ENCODE measurements at regions not wholly inside any gene's neighbourhood (a gene's known extent, or its start where the extent isn't known, plus 50 kb on each side); places are given as distances from the start of the nearest gene placed in this dataset.
A peak's percentile ranks its signal among the peaks of the same experiment; 100 is the strongest.
"Not testable (repeated sequence)": the region's sequence is repeated elsewhere in the genome, so short reads cannot be mapped to it uniquely, and the experiment has no call there.

GRCh38 chr4:100630341-100630740 is 112.5 kb upstream of the EMCN start:
- DNase-seq = no peak

DNA sequence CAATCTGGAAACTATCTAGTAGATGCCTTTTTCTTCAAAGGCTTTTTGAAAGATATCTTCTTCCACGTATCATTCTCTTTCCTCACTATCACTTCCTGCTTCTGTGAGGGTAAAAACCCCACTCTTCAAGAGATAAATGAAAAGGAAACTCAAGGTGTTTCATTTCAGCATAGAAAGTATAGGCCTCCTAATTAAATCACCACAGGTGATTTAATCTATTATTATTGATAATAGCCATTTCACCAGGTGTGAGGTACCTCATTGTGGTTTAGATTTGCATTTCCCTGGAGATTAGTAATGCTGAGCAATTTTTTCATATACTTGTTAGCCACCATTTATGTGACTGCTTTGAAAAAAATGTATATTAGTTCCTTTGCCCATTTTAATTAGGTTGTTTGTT is 92.0 kb upstream of the EMCN start:
- DNase-seq = no peak

GRCh38 chr4:100608651-100609050 is 90.8 kb upstream of the EMCN start:
- not testable (repeated sequence) for DNase-seq

- DNase-seq = peak; percentile 38
Measured at GRCh38 chr4:100605144-100605543, 87.3 kb upstream of the EMCN start.

DNA sequence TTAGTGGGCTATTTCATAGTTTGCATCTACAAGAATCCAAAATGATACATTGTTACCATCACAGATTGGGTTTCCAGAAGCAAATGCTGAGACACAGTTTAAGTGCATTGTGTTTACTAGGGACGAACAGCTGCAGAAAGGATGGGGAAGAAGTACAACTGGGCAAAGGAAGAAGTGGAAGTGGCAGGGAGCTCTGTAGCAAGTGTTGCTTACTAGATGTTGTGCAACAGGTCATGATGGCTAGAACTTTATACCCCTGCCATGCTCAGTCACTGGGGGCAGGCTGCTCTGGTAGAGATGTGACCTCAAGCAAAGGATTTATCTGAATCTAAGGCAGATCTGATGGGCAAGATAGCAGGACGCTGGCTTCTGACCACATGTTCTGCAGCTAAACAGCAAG is 76.1 kb upstream of the EMCN start:
- DNase-seq = no peak

- peak; percentile 66 for DNase-seq
Measured at GRCh38 chr4:100591161-100591876, 73.5 kb upstream of the EMCN start.

- DNase-seq = no peak
Measured at GRCh38 chr4:100590325-100590724, 72.5 kb upstream of the EMCN start.

- no peak for DNase-seq
Measured at GRCh38 chr4:100588076-100588475, 70.3 kb upstream of the EMCN start.

DNA sequence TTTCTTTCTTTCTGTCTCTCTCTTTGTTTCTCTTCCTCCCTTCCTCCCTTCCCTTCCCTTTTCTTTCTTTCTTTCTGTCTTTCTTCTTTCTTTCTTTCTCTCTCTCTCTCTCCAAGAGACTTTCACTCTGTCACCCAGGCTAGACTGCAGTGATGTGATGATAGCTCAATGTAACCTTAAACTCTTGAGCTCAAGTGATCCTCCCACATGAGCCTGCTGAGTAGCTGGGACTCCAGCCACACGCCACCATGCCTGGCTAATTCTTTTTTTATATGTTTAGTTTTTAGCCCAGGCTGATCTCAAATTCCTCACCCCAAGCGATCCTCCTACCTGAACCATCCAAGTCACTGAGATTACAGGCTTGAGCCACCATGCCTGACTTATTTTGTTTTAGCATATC is 64.3 kb upstream of the EMCN start:
- peak; percentile 10 for DNase-seq

GRCh38 chr4:100581337-100581736 is 63.5 kb upstream of the EMCN start:
- DNase-seq = no peak

GRCh38 chr4:100576570-100576969 is 58.7 kb upstream of the EMCN start:
- DNase-seq = no peak

GRCh38 chr4:100574607-100575006 is 56.8 kb upstream of the EMCN start:
- no peak for DNase-seq

- no peak for DNase-seq
Measured at GRCh38 chr4:100569196-100569595, 51.4 kb upstream of the EMCN start.

Measured in NCI-H2029 (cell line).